ENCODE measurements at regions not wholly inside any gene's neighbourhood (a gene's known extent, or its start where the extent isn't known, plus 50 kb on each side); places are given as distances from the start of the nearest gene placed in this dataset.
A peak's percentile ranks its signal among the peaks of the same experiment; 100 is the strongest.

- no peak overlapping the region for H3K27ac ChIP-seq (ENCODE audit: insufficient read length, low read depth, low read length)
- H4K8ac ChIP-seq (replicated peaks; ENCODE audit: insufficient read length, low read depth, low read length), result no peak overlapping the region
- H3K36me3 Mint-ChIP-seq (ENCODE audit: insufficient read depth in 1 of 3, low read depth in 3 of 3), result no peaks in the 10 kb centered on the region
- H2AK5ac ChIP-seq (ENCODE audit: insufficient read length, low read length), result no peak overlapping the region
- no peak overlapping the region for H3T11ph ChIP-seq (ENCODE audit: low read length)
- H2BK120ac ChIP-seq (ENCODE audit: low read depth, low read length, poor library complexity, severe bottlenecking), result no peak overlapping the region
- no peak overlapping the region for H2BK5ac ChIP-seq (ENCODE audit: insufficient read length, low read length)
- H3K9me3 Mint-ChIP-seq, result no peaks in the 10 kb centered on the region
- H3K4me2 ChIP-seq (ENCODE audit: insufficient read depth, insufficient read length, low read length), result no peak overlapping the region
- no peak for DNase-seq
- H2BK15ac ChIP-seq (ENCODE audit: low read depth, low read length), result no peak overlapping the region
- H2AFZ ChIP-seq (ENCODE audit: low read length), result no peak overlapping the region
- H3K23me2 ChIP-seq (ENCODE audit: insufficient read length, low read depth, low read length, poor library complexity, severe bottlenecking), result no peaks in the 10 kb centered on the region
- H3K14ac ChIP-seq (ENCODE audit: insufficient read depth, low read length), result no peak overlapping the region
- TF ChIP-seq, protein P1, sequence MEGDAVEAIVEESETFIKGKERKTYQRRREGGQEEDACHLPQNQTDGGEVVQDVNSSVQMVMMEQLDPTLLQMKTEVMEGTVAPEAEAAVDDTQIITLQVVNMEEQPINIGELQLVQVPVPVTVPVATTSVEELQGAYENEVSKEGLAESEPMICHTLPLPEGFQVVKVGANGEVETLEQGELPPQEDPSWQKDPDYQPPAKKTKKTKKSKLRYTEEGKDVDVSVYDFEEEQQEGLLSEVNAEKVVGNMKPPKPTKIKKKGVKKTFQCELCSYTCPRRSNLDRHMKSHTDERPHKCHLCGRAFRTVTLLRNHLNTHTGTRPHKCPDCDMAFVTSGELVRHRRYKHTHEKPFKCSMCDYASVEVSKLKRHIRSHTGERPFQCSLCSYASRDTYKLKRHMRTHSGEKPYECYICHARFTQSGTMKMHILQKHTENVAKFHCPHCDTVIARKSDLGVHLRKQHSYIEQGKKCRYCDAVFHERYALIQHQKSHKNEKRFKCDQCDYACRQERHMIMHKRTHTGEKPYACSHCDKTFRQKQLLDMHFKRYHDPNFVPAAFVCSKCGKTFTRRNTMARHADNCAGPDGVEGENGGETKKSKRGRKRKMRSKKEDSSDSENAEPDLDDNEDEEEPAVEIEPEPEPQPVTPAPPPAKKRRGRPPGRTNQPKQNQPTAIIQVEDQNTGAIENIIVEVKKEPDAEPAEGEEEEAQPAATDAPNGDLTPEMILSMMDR (conservative IDR thresholded peaks at IDR 0.05), result no peak
- no peak overlapping the region for H4K5ac ChIP-seq (ENCODE audit: insufficient read length, low read depth, low read length)
- H2BK12ac ChIP-seq (ENCODE audit: insufficient read length, low read depth, low read length), result no peak overlapping the region
- no peaks in the 10 kb centered on the region for H4K20me1 ChIP-seq (ENCODE audit: control insufficient read depth, insufficient read depth, insufficient read length)
- H3K27me3 ChIP-seq (ENCODE audit: insufficient read depth, low read length), result no peaks in the 10 kb centered on the region
- no peak overlapping the region for H4K91ac ChIP-seq (ENCODE audit: insufficient read length, low read depth, low read length)
- H3K79me2 ChIP-seq (ENCODE audit: insufficient read depth, low read length), result no peaks in the 10 kb centered on the region
- no peak overlapping the region for H3K56ac ChIP-seq (ENCODE audit: insufficient read length, low read depth, low read length)
- no peak overlapping the region for H2BK20ac ChIP-seq (ENCODE audit: low read depth, low read length, poor library complexity, severe bottlenecking)
- no peak overlapping the region for H3K9ac ChIP-seq (ENCODE audit: extremely low read depth, insufficient read length, low read length)
- no peak overlapping the region for H3K4ac ChIP-seq (ENCODE audit: low read depth, low read length)
- no peaks in the 10 kb centered on the region for H3K79me1 ChIP-seq (ENCODE audit: insufficient read depth, low read depth, low read length, poor library complexity, severe bottlenecking)
- 0 out of 4 replicates have a peak, but pooled peaks cover 0 to 4% of the 10 kb centered on the region in 2 experiments for H3K4me1 Mint-ChIP-seq
- H3K18ac ChIP-seq (ENCODE audit: insufficient read length, low read depth, low read length), result no peak overlapping the region
- no peaks in the 10 kb centered on the region for H3K4me1 ChIP-seq (ENCODE audit: insufficient read depth, low read length)
- H3K23ac ChIP-seq (ENCODE audit: insufficient read length, low read depth, low read length), result no peak overlapping the region
- H3K27me3 Mint-ChIP-seq (ENCODE audit: low read depth), result no peaks in the 10 kb centered on the region
- no CpG with 5 or more reads among the region's 2 CpGs for WGBS (ENCODE audit: extremely low coverage, insufficient read length, low lambda C conversion rate)
- no peaks in the 10 kb centered on the region for H3K9me3 ChIP-seq (ENCODE audit: control insufficient read depth, low read depth, low read length)
- peak overlapping the region in 1 of 3 experiments; percentile 44; a peak in 1 of 7 replicates for H3K27ac Mint-ChIP-seq
- H3K4me3 Mint-ChIP-seq, result no peak overlapping the region
Observed at GRCh38 chr7:114309729-114310128, 104.9 kb upstream of the FOXP2 start.
